K562 (cell line): ENCODE measurements at regions not wholly inside any gene's neighbourhood (a gene's known extent, or its start where the extent isn't known, plus 50 kb on each side); places are given as distances from the start of the nearest gene placed in this dataset.

Source experiments
- ATAC-seq: fragments of 200-7000 bp; cut with Tn5 transposase; 3 replicates; pipeline ENCODE4 v1.9.1; 2020; ENCODE audit warnings: moderate library complexity
- BruUV-seq: library from RNA; stranded (reverse); fragments of 400-500 nt; replicated peaks from 2 replicates; lab custom pipeline; 2021; lab: Mats Ljungman, UMichigan
- CTCF ChIA-PET: fragments of 300-600 bp; formaldehyde crosslinking; extraction: SDS; loops from one replicate; lab custom pipeline; 2021; ENCODE audit warnings: low intra/inter-chr PET ratio; lab: Yijun Ruan, JAX
- POLR2A ChIA-PET: fragments of 300-600, 350-650 bp; sonication (Branson Sonifier 250); formaldehyde crosslinking; extraction: SDS; loops from one replicate; lab custom pipeline; 2021; ENCODE audit warnings: antibody characterized with exemption, inconsistent platforms; lab: Yijun Ruan, JAX
- DNase-seq, 4 experiments: peaks; one replicate each; pipeline versions ENCODE4 v3.0.0 to v3.0.0-alpha.2; 2011 to 2018; ENCODE audit warnings: low spot score in 3 of 4, mixed read lengths in 3 of 4; ENCODE audit errors: extremely low read depth in 1 of 4
- FAIRE-seq: peaks from 2 replicates; lab custom pipeline; 2011; peaks lifted over from hg19 to GRCh38; lab: Jason Lieb, UNC
- H2AFZ ChIP-seq: 2 replicates; pipeline ENCODE4 v1.6.0; 2011; ENCODE audit warnings: low read depth, low read length, control low read depth, inconsistent platforms
- H3K27ac ChIP-seq: fragments of 200-600 bp; 3 replicates; pipeline ENCODE4 v1.8.0; 2011; ENCODE audit warnings: low read depth, mild to moderate bottlenecking, control low read depth, inconsistent platforms, low read length, moderate library complexity, mixed read lengths; ENCODE audit errors: extremely low read depth
- H3K27me3 ChIP-seq, 2 experiments: fragments of 300-600 bp in 1 of 2; 2 replicates in 1 of 2; 3 replicates in 1 of 2; pipeline versions ENCODE4 v1.6.0 to v1.8.0; 2011; ENCODE audit warnings: inconsistent platforms in 2 of 2, low read length in 2 of 2, mild to moderate bottlenecking in 1 of 2, mixed read lengths in 1 of 2, moderate library complexity in 1 of 2; ENCODE audit not compliant: control insufficient read depth in 2 of 2, insufficient read depth in 2 of 2
- H3K36me3 ChIP-seq: fragments of 300-600 bp; 3 replicates; pipeline ENCODE4 v1.8.0; 2011; ENCODE audit warnings: mild to moderate bottlenecking, low read length, inconsistent platforms; ENCODE audit not compliant: control insufficient read depth, insufficient read depth
- H3K4me1 ChIP-seq, 2 experiments: fragments of 200-600 bp in 1 of 2; replicated peaks in 1 of 2; 2 replicates in 1 of 2; 3 replicates in 1 of 2; pipeline versions ENCODE4 v1.5.1 to v1.8.0; 2011; ENCODE audit warnings: inconsistent platforms in 2 of 2, low read length in 2 of 2, mild to moderate bottlenecking in 1 of 2, mixed read lengths in 1 of 2, moderate library complexity in 1 of 2; ENCODE audit not compliant: control insufficient read depth in 2 of 2, insufficient read depth in 2 of 2
- H3K4me2 ChIP-seq: 2 replicates; pipeline ENCODE4 v1.6.1; 2011; ENCODE audit warnings: low read length, control low read depth, inconsistent platforms, mixed read lengths; ENCODE audit not compliant: insufficient read depth
- H3K4me3 ChIP-seq: fragments of 200-600 bp; sonication (generic), shearing (Covaris generic); 2 replicates; pipeline ENCODE4 v1.5.1; 2016; ENCODE audit warnings: control low read depth, inconsistent platforms
- H3K79me2 ChIP-seq: fragments of 200-600 bp; 3 replicates; pipeline ENCODE4 v1.8.0; 2011; ENCODE audit warnings: low read length, inconsistent platforms; ENCODE audit not compliant: control insufficient read depth, insufficient read depth
- H3K9ac ChIP-seq, 2 experiments: 2 replicates each; pipeline versions ENCODE4 v1.6.0 to v1.6.1; 2011; ENCODE audit warnings: low read depth in 2 of 2, low read length in 2 of 2, control low read depth in 1 of 2, inconsistent platforms in 1 of 2, mild to moderate bottlenecking in 1 of 2, mixed read lengths in 1 of 2; ENCODE audit not compliant: insufficient read depth in 1 of 2
- H3K9me1 ChIP-seq: one replicate; pipeline ENCODE4 v1.6.0; 2011; ENCODE audit warnings: inconsistent platforms, mild to moderate bottlenecking, low read length, moderate library complexity; ENCODE audit not compliant: control insufficient read depth, insufficient read depth
- H3K9me3 ChIP-seq: replicated peaks from 2 replicates; pipeline ENCODE4 v1.5.1; 2011; ENCODE audit warnings: low read depth, low read length, inconsistent platforms; ENCODE audit not compliant: control insufficient read depth, insufficient read depth
- H4K20me1 ChIP-seq: replicated peaks from 2 replicates; pipeline ENCODE4 v1.6.1; 2011; ENCODE audit warnings: low read length, inconsistent platforms, mixed read lengths; ENCODE audit not compliant: control insufficient read depth, insufficient read depth
- CBFA2T3 ChIP-seq: fragments of 450-650 bp; IDR thresholded peaks from 2 replicates; pipeline ENCODE4 v1.6.1; 2017
- E2F3 ChIP-seq: fragments of 250-450 bp; sonication (Bioruptor Pico); IDR thresholded peaks from 2 replicates; pipeline ENCODE4 v1.4.0; 2020; ENCODE audit warnings: mild to moderate bottlenecking
- FOSL1 ChIP-seq: fragments of 200-800 bp; sonication (Bioruptor generic); conservative IDR thresholded peaks from 2 replicates; pipeline ENCODE4 v1.6.1; 2016; ENCODE audit warnings: missing genetic modification characterization, missing compliant biosample characterization
- TCF3 ChIP-seq: sonication (generic); formaldehyde crosslinking; IDR thresholded peaks from 2 replicates; pipeline ENCODE4 v1.4.0; 2020; ENCODE audit warnings: mild to moderate bottlenecking, missing genetic modification reagents
- WGBS: fragments of 100-300 bp; shearing (Covaris generic); methylation state at CpG from one replicate; pipeline ENCODE4 v1.1.6; 2016; ENCODE audit warnings: low coverage, mixed read lengths; ENCODE audit not compliant: insufficient coverage; ENCODE audit errors: missing lambda C conversion rate; 5-methylcytosine and 5-hydroxymethylcytosine counted together
- in situ Hi-C: fragments of 300-500 bp; cut with MboI; formaldehyde crosslinking; loops from 4 replicates; pipeline ENCODE4 v1.15.0; 2018; ENCODE audit warnings: inconsistent platforms, mixed read lengths
- intact Hi-C: fragments of 100-400 bp; cut with micrococcal nuclease; formaldehyde crosslinking; loops from 2 replicates; pipeline ENCODE4 v1.14.2; 2022
- TF ChIP-seq, protein P1 (sequence below): sonication (generic); formaldehyde crosslinking; IDR thresholded peaks from 2 replicates; pipeline ENCODE4 v1.8.1; 2023; ENCODE audit warnings: mild to moderate bottlenecking, missing genetic modification reagents

DNA sequence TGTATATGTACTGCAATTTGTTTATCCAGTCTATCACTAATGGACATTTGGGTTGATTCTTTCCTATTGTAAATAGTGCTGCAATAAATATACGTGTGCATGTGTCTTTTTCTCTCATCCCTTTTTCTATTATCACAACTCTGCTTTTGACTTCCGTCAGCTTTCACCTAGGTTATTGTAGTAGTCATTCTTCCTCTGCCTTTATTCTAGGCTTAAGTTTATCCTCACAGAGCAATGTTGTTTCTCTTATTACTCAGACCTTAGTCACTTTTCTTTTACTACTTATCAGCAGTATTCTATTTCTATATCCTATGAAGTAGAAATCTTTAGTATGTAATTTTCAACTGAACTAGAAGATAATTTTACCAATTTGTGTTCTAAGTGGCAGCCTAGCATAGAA lies 175.3 kb upstream of the SEMA3E start:
- WGBS, result 3% methylated on average over 2 of the region's 2 CpGs

DNA sequence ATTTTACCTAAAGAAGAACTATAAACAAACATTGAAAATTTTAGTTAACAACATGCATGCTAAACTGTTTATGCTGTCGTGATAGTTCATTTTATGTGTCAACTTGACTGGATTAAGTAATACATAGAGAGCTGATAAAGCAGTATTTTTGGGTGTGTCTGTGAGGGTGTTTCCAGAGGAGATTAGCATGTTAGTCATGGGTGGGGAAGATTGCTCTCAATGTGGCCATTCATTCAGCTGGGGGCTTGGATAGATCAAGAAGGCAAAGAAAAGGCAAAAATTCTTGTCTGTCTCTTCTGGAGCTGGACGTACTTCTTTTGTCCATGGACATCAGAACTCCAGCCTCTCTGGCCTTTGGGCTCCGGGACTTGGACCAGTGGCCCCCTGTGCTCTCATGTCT lies 172.9 kb upstream of the SEMA3E start:
- Histone ChIP-seq H3K9me1 (no peaks in the 10 kb centered on the region), H4K20me1 (no peaks in the 10 kb centered on the region), H3K4me3 (no peak overlapping the region), H3K36me3 (no peaks in the 10 kb centered on the region), H3K4me1 (no peaks in the 10 kb centered on the region), H3K9me3 (no peaks in the 10 kb centered on the region), H3K27ac (no peak overlapping the region), H3K9ac (no peak overlapping the region), H2AFZ (no peak overlapping the region), H3K79me2 (no peaks in the 10 kb centered on the region), H3K4me2 (no peak overlapping the region), H3K27me3 (no peaks in the 10 kb centered on the region)
- CTCF ChIA-PET, result no interaction called here
- DNase-seq, result peak in 1 of 4 experiments; percentile 5
- no TSS peak for BruUV-seq
- no peak for TF ChIP-seq E2F3 (CRISPR knock-in tag)
- peak; percentile 32; the same call in 1 of the 2 replicates for TF ChIP-seq CBFA2T3
- peak; percentile 22; the same call in 1 of the 2 replicates for TF ChIP-seq TCF3
- in situ Hi-C loops (no loop called here), intact Hi-C loops (no loop called here)
- POLR2A ChIA-PET, result no interaction called here
- no peak for FAIRE-seq
- ATAC-seq, result no peak
- 0% methylated on average over 3 of the region's 3 CpGs for WGBS

More for the DNA sequence above, 175.3 kb upstream of the SEMA3E start:
- Histone ChIP-seq H3K9me3 (no peaks in the 10 kb centered on the region), H3K36me3 (no peaks in the 10 kb centered on the region), H3K4me3 (no peak overlapping the region), H3K4me1 (no peaks in the 10 kb centered on the region), H2AFZ (no peak overlapping the region), H4K20me1 (no peaks in the 10 kb centered on the region), H3K9ac (no peak overlapping the region), H3K27me3 (no peaks in the 10 kb centered on the region), H3K4me2 (no peak overlapping the region)
- ATAC-seq, result no peak
- POLR2A ChIA-PET, result no interaction called here
- CTCF ChIA-PET, result no interaction called here
- DNase-seq, result no peak
- in situ Hi-C loops, result no loop called here
- BruUV-seq, result no TSS peak
- TF ChIP-seq FOSL1 (tag), result 0 out of 2 replicates have a peak, but pooled peaks have one; percentile 26
- TF ChIP-seq, protein P1, sequence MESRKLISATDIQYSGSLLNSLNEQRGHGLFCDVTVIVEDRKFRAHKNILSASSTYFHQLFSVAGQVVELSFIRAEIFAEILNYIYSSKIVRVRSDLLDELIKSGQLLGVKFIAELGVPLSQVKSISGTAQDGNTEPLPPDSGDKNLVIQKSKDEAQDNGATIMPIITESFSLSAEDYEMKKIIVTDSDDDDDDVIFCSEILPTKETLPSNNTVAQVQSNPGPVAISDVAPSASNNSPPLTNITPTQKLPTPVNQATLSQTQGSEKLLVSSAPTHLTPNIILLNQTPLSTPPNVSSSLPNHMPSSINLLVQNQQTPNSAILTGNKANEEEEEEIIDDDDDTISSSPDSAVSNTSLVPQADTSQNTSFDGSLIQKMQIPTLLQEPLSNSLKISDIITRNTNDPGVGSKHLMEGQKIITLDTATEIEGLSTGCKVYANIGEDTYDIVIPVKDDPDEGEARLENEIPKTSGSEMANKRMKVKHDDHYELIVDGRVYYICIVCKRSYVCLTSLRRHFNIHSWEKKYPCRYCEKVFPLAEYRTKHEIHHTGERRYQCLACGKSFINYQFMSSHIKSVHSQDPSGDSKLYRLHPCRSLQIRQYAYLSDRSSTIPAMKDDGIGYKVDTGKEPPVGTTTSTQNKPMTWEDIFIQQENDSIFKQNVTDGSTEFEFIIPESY (CRISPR knock-in tag), result no peak
- TF ChIP-seq, all 486 proteins: peak for 1
- no peaks in the 10 kb centered on the region for H3K79me2 ChIP-seq
- no peak for FAIRE-seq
- H3K9me1 ChIP-seq, result no peaks in the 10 kb centered on the region
- intact Hi-C loops, result no loop called here
- no peak overlapping the region for H3K27ac ChIP-seq
